Lower leg skin (tissue), 3 donors: ENCODE measurements at regions not wholly inside any gene's neighbourhood (a gene's known extent, or its start where the extent isn't known, plus 50 kb on each side); places are given as distances from the start of the nearest gene placed in this dataset.

ENCODE experiments used
- POLR2A ChIP-seq, 2 donors: fragments of 450-650 bp; IDR thresholded peaks; one replicate each; pipeline ENCODE4 v1.6.1; 2016 to 2017; ENCODE audit warnings: antibody characterized with exemption in 2 of 2, mild to moderate bottlenecking in 1 of 2, moderate library complexity in 1 of 2
- TF ChIP-seq, protein P1 (sequence below), 3 donors: fragments of 450-650 bp; IDR thresholded peaks; one replicate each; pipeline ENCODE4 v1.5.1; 2016; ENCODE audit warnings: antibody characterized with exemption in 3 of 3, mild to moderate bottlenecking in 3 of 3, moderate library complexity in 2 of 3

DNA sequence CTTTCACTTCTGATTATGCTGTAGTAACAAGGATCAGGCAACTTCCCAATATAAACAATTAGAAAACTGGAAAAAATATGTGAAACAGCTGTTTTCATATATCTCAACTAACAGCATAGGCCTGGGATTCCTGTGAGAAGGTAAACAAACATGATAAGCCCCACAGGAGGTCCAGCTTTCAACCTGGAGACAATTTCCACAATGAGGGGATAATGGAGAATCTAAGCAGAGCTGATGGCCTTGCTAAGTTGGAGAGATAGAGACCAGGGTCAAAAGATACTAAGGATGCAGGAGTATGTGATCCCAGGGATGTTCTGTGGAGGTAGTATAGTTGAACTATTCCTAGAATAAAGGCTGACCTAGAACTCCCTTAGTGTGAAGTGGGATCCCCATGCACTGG lies 452.3 kb upstream of the ACTRT1 start:
- TF ChIP-seq, protein P1, sequence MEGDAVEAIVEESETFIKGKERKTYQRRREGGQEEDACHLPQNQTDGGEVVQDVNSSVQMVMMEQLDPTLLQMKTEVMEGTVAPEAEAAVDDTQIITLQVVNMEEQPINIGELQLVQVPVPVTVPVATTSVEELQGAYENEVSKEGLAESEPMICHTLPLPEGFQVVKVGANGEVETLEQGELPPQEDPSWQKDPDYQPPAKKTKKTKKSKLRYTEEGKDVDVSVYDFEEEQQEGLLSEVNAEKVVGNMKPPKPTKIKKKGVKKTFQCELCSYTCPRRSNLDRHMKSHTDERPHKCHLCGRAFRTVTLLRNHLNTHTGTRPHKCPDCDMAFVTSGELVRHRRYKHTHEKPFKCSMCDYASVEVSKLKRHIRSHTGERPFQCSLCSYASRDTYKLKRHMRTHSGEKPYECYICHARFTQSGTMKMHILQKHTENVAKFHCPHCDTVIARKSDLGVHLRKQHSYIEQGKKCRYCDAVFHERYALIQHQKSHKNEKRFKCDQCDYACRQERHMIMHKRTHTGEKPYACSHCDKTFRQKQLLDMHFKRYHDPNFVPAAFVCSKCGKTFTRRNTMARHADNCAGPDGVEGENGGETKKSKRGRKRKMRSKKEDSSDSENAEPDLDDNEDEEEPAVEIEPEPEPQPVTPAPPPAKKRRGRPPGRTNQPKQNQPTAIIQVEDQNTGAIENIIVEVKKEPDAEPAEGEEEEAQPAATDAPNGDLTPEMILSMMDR (IDR thresholded peaks at IDR 0.05): no peak
- TF ChIP-seq POLR2A (IDR thresholded peaks at IDR 0.05): no peak
